Spleen (tissue), 11 donors: ENCODE measurements at regions not wholly inside any gene's neighbourhood (a gene's known extent, or its start where the extent isn't known, plus 50 kb on each side); places are given as distances from the start of the nearest gene placed in this dataset.

Experiments
- DNase-seq: peaks from one replicate; pipeline ENCODE4 v3.0.0-alpha.2; 2020
- H3K27ac ChIP-seq, 8 donors: fragments of 200-600 bp; sonication (generic) in 7 of 8; 1 replicate in 4 of 8; 2 replicates in 4 of 8; pipeline versions ENCODE4 v1.5.0 to v1.8.0; 2016 to 2021; ENCODE audit warnings: inconsistent platforms in 4 of 8, mild to moderate bottlenecking in 4 of 8, moderate library complexity in 1 of 8
- H3K27me3 ChIP-seq, 7 donors: fragments of 200-600 bp; sonication (generic) in 6 of 7; replicated peaks in 1 of 7; 1 replicate in 4 of 7; 2 replicates in 3 of 7; pipeline versions ENCODE4 v1.5.0 to v1.8.0; 2016 to 2021; ENCODE audit warnings: inconsistent platforms in 3 of 7, mild to moderate bottlenecking in 1 of 7
- H3K36me3 ChIP-seq, 6 donors: fragments of 200-600 bp; sonication (generic) in 5 of 6; 1 replicate in 4 of 6; 2 replicates in 2 of 6; pipeline versions ENCODE4 v1.5.0 to v1.8.0; 2016 to 2021; ENCODE audit warnings: inconsistent platforms in 2 of 6
- H3K4me1 ChIP-seq, 6 donors: fragments of 200-600 bp; sonication (generic) in 5 of 6; 1 replicate in 3 of 6; 2 replicates in 3 of 6; pipeline versions ENCODE4 v1.5.0 to v1.8.0; 2016 to 2021; ENCODE audit warnings: inconsistent platforms in 3 of 6
- H3K4me3 ChIP-seq, 8 donors: fragments of 200-600 bp; sonication (generic) in 7 of 8; 1 replicate in 4 of 8; 2 replicates in 4 of 8; pipeline versions ENCODE4 v1.5.0 to v1.8.0; 2016 to 2021; ENCODE audit warnings: inconsistent platforms in 4 of 8, mild to moderate bottlenecking in 4 of 8, moderate library complexity in 2 of 8
- H3K9me3 ChIP-seq, 8 donors: fragments of 200-600 bp; sonication (generic) in 7 of 8; 1 replicate in 4 of 8; 2 replicates in 4 of 8; pipeline versions ENCODE4 v1.5.0 to v1.8.0; 2016 to 2021; ENCODE audit warnings: inconsistent platforms in 4 of 8
- CTCF ChIP-seq, 11 experiments: fragments of 200-600 bp in 7 of 11; fragments of 450-650 bp in 4 of 11; sonication (generic) in 4 of 11; IDR thresholded peaks in 8 of 11; conservative IDR thresholded peaks in 3 of 11; 1 replicate in 7 of 11; 2 replicates in 4 of 11; pipeline versions ENCODE4 v1.4.0 to v1.8.0; 2016 to 2021; ENCODE audit warnings: antibody characterized with exemption in 11 of 11, inconsistent platforms in 4 of 11, mild to moderate bottlenecking in 1 of 11
- POLR2A ChIP-seq, 3 donors: fragments of 450-650 bp; IDR thresholded peaks; one replicate each; pipeline ENCODE4 v1.5.1; 2017; ENCODE audit warnings: antibody characterized with exemption in 3 of 3, mild to moderate bottlenecking in 1 of 3
- POLR2AphosphoS5 ChIP-seq, 3 donors: sonication (generic); formaldehyde crosslinking; IDR thresholded peaks; one replicate each; pipeline ENCODE4 v1.5.1; 2017; ENCODE audit warnings: antibody characterized with exemption in 3 of 3
- WGBS, 5 donors: extraction: QIAGEN DNeasy Blood & Tissue Kit in 3 of 5; methylation state at CpG; one replicate each; pipeline versions ENCODE4 v1.1.5 to v1.1.7; 2013 to 2018; 5-methylcytosine and 5-hydroxymethylcytosine counted together
- intact Hi-C: fragments of 100-400 bp; cut with DNase I; formaldehyde crosslinking; loops from one replicate; pipeline ENCODE4 v1.15.0; 2023; ENCODE audit warnings: low total_unique reads
- donor health status: healthy with polysubstance abuse.
- donor health status: DM: no; HTN: no; CAD: no; lungs with moderate emphysema.
- donor health status: DM: no; HTN: no; CAD: no.
- donor health status: Bipolar disorder and iron deficiency.
- donor health status: healthy.
- donor health status: DM: no; HTN: no; CAD: no.
- donor health status: DM: yes; HTN: yes; CAD: no.

GRCh38 chr5:3852161-3852916, 256.7 kb downstream of the IRX1 start:
- 67 to 87% (median 83%) methylated on average over 12 to 13 of the region's 13 CpGs for WGBS, 5 donors
- DNase-seq, result no peak

GRCh38 chr5:3853362-3853761, 257.7 kb downstream of the IRX1 start:
- H3K27me3 ChIP-seq, result no peaks in the 10 kb centered on the region
- DNase-seq, result no peak
- intact Hi-C loops, result no loop called here
- H3K4me1 ChIP-seq, result no peaks in the 10 kb centered on the region
- no peak for TF ChIP-seq POLR2A (IDR thresholded peaks at IDR 0.05)
- TF ChIP-seq CTCF (IDR thresholded peaks at IDR 0.05 in 8 of 11, conservative IDR thresholded peaks at IDR 0.05 in 3 of 11), result no peak
- no peak for TF ChIP-seq POLR2AphosphoS5 (IDR thresholded peaks at IDR 0.05)
- H3K27ac ChIP-seq, result no peak overlapping the region
- H3K4me3 ChIP-seq, result no peak overlapping the region
- H3K36me3 ChIP-seq, result no peaks in the 10 kb centered on the region
- peaks cover 0 to 3% (median 0%) of the 10 kb centered on the region in 8 donors for H3K9me3 ChIP-seq
- WGBS, 5 donors, result 81 to 88% (median 84%) methylated on average over 11 of the region's 11 CpGs

More at GRCh38 chr5:3852161-3852916, 256.7 kb downstream of the IRX1 start:
- Histone ChIP-seq H3K9me3 (peaks cover 0 to 3% (median 0%) of the 10 kb centered on the region in 8 donors), H3K36me3 (no peaks in the 10 kb centered on the region), H3K27ac (no peak overlapping the region), H3K4me1 (no peaks in the 10 kb centered on the region), H3K27me3 (no peaks in the 10 kb centered on the region), H3K4me3 (no peak overlapping the region)
- intact Hi-C loops, result no loop called here
- TF ChIP-seq POLR2AphosphoS5 (IDR thresholded peaks at IDR 0.05), result no peak
- TF ChIP-seq CTCF (IDR thresholded peaks at IDR 0.05 in 8 of 11, conservative IDR thresholded peaks at IDR 0.05 in 3 of 11), result no peak
- TF ChIP-seq POLR2A (IDR thresholded peaks at IDR 0.05), result no peak

- peaks cover 0 to 3% (median 0%) of the 10 kb centered on the region in 8 donors for H3K9me3 ChIP-seq
- no peak for DNase-seq
- intact Hi-C loops, result no loop called here
- no peak overlapping the region for H3K4me3 ChIP-seq
- H3K4me1 ChIP-seq, result no peaks in the 10 kb centered on the region
- no peak for TF ChIP-seq POLR2AphosphoS5 (IDR thresholded peaks at IDR 0.05)
- TF ChIP-seq POLR2A (IDR thresholded peaks at IDR 0.05), result no peak
- no peak for TF ChIP-seq CTCF (IDR thresholded peaks at IDR 0.05 in 8 of 11, conservative IDR thresholded peaks at IDR 0.05 in 3 of 11)
- 84 to 88% (median 85%) methylated on average over 30 of the region's 30 CpGs for WGBS, 5 donors
- H3K27me3 ChIP-seq, result no peaks in the 10 kb centered on the region
- no peaks in the 10 kb centered on the region for H3K36me3 ChIP-seq
- H3K27ac ChIP-seq, result no peak overlapping the region
Measured at GRCh38 chr5:3854188-3854821, 258.7 kb downstream of the IRX1 start.

- 76 to 94% (median 91%) methylated on average over 6 of the region's 6 CpGs for WGBS, 5 donors
- Histone ChIP-seq H3K27ac (no peak overlapping the region), H3K9me3 (peaks cover 0 to 3% (median 0%) of the 10 kb centered on the region in 8 donors), H3K4me3 (no peak overlapping the region), H3K4me1 (no peaks in the 10 kb centered on the region), H3K36me3 (no peaks in the 10 kb centered on the region), H3K27me3 (no peaks in the 10 kb centered on the region)
- DNase-seq, result no peak
- intact Hi-C loops, result no loop called here
- TF ChIP-seq CTCF (IDR thresholded peaks at IDR 0.05 in 8 of 11, conservative IDR thresholded peaks at IDR 0.05 in 3 of 11), result no peak
- no peak for TF ChIP-seq POLR2AphosphoS5 (IDR thresholded peaks at IDR 0.05)
- TF ChIP-seq POLR2A (IDR thresholded peaks at IDR 0.05), result no peak
Measured at GRCh38 chr5:3856036-3856435, 260.4 kb downstream of the IRX1 start.
